GM06990 (cell line): ENCODE measurements at regions not wholly inside any gene's neighbourhood (a gene's known extent, or its start where the extent isn't known, plus 50 kb on each side); places are given as distances from the start of the nearest gene placed in this dataset.

ENCODE experiments used
- DNase-seq: peaks from one replicate; pipeline ENCODE4 v3.0.0-alpha.2; 2011; ENCODE audit not compliant: insufficient read length; ENCODE audit errors: extremely low read depth
- H3K27me3 ChIP-seq: replicated peaks from 2 replicates; pipeline ENCODE4 v1.6.0; 2011; ENCODE audit warnings: low read length; ENCODE audit not compliant: control insufficient read depth, insufficient read depth
- H3K36me3 ChIP-seq: 2 replicates; pipeline ENCODE4 v1.5.1; 2011; ENCODE audit warnings: low read length; ENCODE audit not compliant: control insufficient read depth, insufficient read depth
- H3K4me3 ChIP-seq: replicated peaks from 2 replicates; pipeline ENCODE4 v1.5.1; 2011; ENCODE audit warnings: low read depth, mild to moderate bottlenecking, control low read depth, low read length
- CTCF ChIP-seq: IDR thresholded peaks from 2 replicates; pipeline ENCODE4 v1.5.1; 2011; ENCODE audit warnings: low read length, control low read depth, mild to moderate bottlenecking, inconsistent platforms; ENCODE audit not compliant: insufficient read depth, poor library complexity, severe bottlenecking

GRCh38 chr2:6237039-6237660, 545.0 kb downstream of the SOX11 start:
- Histone ChIP-seq H3K36me3 (no peaks in the 10 kb centered on the region), H3K27me3 (no peaks in the 10 kb centered on the region), H3K4me3 (no peak overlapping the region)
- no peak for TF ChIP-seq CTCF
- no peak for DNase-seq

- no peak for DNase-seq
- no peaks in the 10 kb centered on the region for H3K27me3 ChIP-seq
- no peak for TF ChIP-seq CTCF
- H3K36me3 ChIP-seq = no peaks in the 10 kb centered on the region
- H3K4me3 ChIP-seq = no peak overlapping the region
Measured at GRCh38 chr2:6249557-6249956, 557.4 kb downstream of the SOX11 start.

GRCh38 chr2:6254441-6254840, 562.3 kb downstream of the SOX11 start:
- Histone ChIP-seq H3K4me3 (no peak overlapping the region), H3K27me3 (no peaks in the 10 kb centered on the region), H3K36me3 (no peaks in the 10 kb centered on the region)
- DNase-seq = no peak
- TF ChIP-seq CTCF = no peak

- Histone ChIP-seq H3K36me3 (no peaks in the 10 kb centered on the region), H3K27me3 (no peaks in the 10 kb centered on the region), H3K4me3 (no peak overlapping the region)
- TF ChIP-seq CTCF = no peak
- no peak for DNase-seq
Measured at GRCh38 chr2:6264198-6264597, 572.0 kb downstream of the SOX11 start.

GRCh38 chr2:6281524-6281923, 584.2 kb downstream of the CMPK2 start:
- DNase-seq = no peak
- Histone ChIP-seq H3K27me3 (no peaks in the 10 kb centered on the region), H3K4me3 (no peak overlapping the region), H3K36me3 (no peaks in the 10 kb centered on the region)
- no peak for TF ChIP-seq CTCF

- TF ChIP-seq CTCF = no peak
- Histone ChIP-seq H3K27me3 (no peaks in the 10 kb centered on the region), H3K4me3 (no peak overlapping the region), H3K36me3 (no peaks in the 10 kb centered on the region)
- DNase-seq = no peak
Measured at GRCh38 chr2:6283259-6283658, 582.4 kb downstream of the CMPK2 start.
